HCT116 (cell line): ENCODE measurements at regions not wholly inside any gene's neighbourhood (a gene's known extent, or its start where the extent isn't known, plus 50 kb on each side); places are given as distances from the start of the nearest gene placed in this dataset.

Experiments
- POLR2AphosphoS5 ChIP-seq: IDR thresholded peaks from 2 replicates; pipeline ENCODE4 v1.6.1; 2011; ENCODE audit warnings: mild to moderate bottlenecking, low read depth, low read length, moderate library complexity
- REST ChIP-seq: IDR thresholded peaks from 2 replicates; pipeline ENCODE4 v1.6.1; 2012; ENCODE audit warnings: low read depth
- YY1 ChIP-seq: IDR thresholded peaks from 2 replicates; pipeline ENCODE4 v1.6.1; 2011; ENCODE audit warnings: low read length, low read depth, moderate library complexity, mild to moderate bottlenecking; ENCODE audit not compliant: insufficient replicate concordance; ENCODE audit errors: extremely low read depth
- ZBTB33 ChIP-seq: IDR thresholded peaks from 2 replicates; pipeline ENCODE4 v1.6.1; 2011; ENCODE audit warnings: mild to moderate bottlenecking, low read length, moderate library complexity; ENCODE audit not compliant: insufficient replicate concordance; ENCODE audit errors: extremely low read depth

GRCh38 chr2:129905664-129906081, 73.8 kb upstream of the RAB6C start:
- TF ChIP-seq REST: no peak
- no peak for TF ChIP-seq POLR2AphosphoS5
- no peak for TF ChIP-seq ZBTB33
- no peak for TF ChIP-seq YY1
